AG08396 (cell line): ENCODE measurements at regions not wholly inside any gene's neighbourhood (a gene's known extent, or its start where the extent isn't known, plus 50 kb on each side); places are given as distances from the start of the nearest gene placed in this dataset.
"Not testable (repeated sequence)": the region's sequence is repeated elsewhere in the genome, so short reads cannot be mapped to it uniquely, and the experiment has no call there.

Source experiments
- DNase-seq: peaks from one replicate; pipeline ENCODE4 v3.0.0; 2012; ENCODE audit warnings: low spot score, mixed read lengths

DNA sequence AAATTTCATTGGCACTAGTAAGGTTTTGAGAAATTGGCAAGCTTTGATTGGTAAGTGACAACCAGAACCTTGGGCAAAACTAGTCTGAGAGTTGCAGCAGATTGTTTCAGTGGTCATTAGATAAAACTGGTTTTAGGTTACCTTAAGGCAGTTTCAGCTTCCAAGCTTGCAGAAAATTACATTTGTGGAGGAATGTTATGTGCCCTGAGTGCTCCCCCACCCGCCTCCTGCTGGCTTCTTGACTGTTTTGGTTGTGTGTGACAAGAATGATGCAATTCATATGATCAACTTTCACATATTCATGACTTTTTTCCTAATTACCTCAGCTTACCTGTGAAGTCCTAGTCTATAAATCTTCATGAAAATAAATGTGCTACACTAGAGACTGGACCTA, 599.5 kb upstream of the ZNF804A start:
- no peak for DNase-seq

GRCh38 chr2:184004289-184004947, 593.9 kb upstream of the ZNF804A start:
- no peak for DNase-seq

GRCh38 chr2:184004948-184005672, 593.2 kb upstream of the ZNF804A start:
- DNase-seq: no peak

DNA sequence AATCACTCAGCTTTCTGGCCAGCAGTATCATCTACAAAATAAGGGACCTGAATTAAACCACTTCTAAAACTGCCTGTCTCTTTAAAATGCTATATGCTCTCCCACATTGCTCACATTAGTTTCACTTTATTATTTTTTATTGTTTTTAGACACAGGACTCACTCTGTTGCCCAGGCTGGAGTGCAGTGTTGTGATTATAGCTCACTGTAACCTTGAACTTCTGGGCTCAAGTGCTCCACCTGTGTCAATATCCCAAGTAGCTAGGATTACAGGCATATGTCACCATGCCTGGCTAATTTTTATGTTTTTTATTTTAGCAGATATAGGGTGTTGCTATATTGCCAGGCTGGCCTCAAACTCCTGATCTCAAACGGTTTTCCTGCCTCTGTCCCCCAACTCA, 591.3 kb upstream of the ZNF804A start:
- no peak for DNase-seq

GRCh38 chr2:184026961-184027360, 571.4 kb upstream of the ZNF804A start:
- no peak for DNase-seq

- no peak for DNase-seq
Measured at GRCh38 chr2:184030245-184030644, 568.1 kb upstream of the ZNF804A start.

DNA sequence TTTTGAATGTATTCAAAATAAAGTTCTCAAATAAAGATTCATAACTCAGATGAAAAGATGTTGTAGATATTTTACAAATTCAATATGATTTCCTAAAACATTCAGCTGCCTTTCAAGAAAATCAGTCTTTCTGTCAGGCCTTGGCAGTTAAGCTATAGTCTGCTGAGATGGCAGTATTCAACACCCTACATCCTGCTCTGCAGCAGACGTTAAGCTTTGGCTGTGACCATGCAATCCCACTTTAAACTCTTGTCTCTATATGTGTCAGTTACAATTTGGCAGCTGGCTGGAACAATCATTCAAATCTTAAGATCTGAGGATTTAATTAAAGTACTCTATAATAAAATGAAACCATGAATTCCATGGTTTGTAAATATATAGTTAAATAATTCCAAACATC, 567.3 kb upstream of the ZNF804A start:
- no peak for DNase-seq

- no peak for DNase-seq
Measured at GRCh38 chr2:184031402-184032147, 566.8 kb upstream of the ZNF804A start.

DNA sequence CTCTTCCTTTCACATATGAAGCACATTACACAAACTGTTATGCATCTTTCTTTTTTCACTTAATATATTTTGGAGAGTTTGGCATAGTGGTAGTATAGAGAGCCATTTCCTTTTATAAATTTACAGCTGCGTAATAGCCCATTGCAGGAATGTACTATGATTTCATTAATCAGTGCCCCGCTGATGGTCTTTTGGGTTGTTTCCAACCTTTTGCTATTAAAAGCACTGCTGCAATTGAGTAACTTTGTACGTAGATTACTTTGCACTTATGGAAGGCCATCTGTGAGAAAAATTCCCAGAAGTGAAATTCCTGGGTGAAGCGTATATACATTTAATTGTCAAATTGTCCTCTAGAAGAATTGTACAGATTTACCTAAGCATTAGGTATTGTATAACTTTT, 565.3 kb upstream of the ZNF804A start:
- DNase-seq: no peak

GRCh38 chr2:184037273-184037672, 561.1 kb upstream of the ZNF804A start:
- DNase-seq: no peak

GRCh38 chr2:184039493-184039892, 558.8 kb upstream of the ZNF804A start:
- DNase-seq: no peak

GRCh38 chr2:184040230-184040629, 558.1 kb upstream of the ZNF804A start:
- no peak for DNase-seq

DNA sequence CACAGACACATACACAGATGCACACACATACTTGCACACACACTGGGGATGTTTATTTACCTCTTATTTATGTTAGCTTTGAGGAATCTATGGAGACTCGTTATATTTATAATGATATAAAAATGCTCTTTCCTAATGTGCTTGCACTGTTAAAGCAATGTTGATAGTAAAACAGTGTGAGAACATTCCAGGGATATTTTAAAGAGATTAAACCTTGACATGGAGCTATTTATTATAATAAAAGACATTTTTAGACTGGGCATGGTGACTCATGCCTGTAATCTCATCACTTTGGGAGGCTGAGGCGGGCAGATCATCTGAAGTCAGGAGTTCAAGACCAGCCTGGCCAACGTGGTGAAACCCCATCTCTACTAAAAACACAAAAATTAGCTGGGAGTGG, 557.3 kb upstream of the ZNF804A start:
- DNase-seq: no peak

GRCh38 chr2:184041777-184042176, 556.6 kb upstream of the ZNF804A start:
- DNase-seq: no peak

- no peak for DNase-seq
Measured at GRCh38 chr2:184047536-184047935, 550.8 kb upstream of the ZNF804A start.

DNA sequence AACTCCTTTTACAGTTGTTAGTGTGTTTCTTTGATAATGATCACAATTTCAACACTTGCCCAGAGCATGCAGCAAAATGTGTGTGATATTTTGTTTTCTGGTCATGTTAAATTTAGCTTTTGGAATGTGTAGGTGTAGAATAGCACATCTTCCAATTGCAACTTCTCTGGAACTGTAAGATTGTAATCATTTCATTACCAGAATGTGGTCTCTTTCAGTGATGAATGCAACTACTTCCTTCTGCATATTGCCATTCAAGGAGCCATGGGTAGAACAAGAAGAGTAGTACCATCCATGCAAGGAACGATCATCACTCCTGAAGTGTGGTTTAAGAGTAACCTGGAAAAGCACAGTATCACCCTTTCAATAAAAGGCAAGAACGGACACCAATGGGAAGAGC, 548.8 kb upstream of the ZNF804A start:
- no peak for DNase-seq

- DNase-seq: no peak
Measured at GRCh38 chr2:184053326-184053725, 545.0 kb upstream of the ZNF804A start.

- DNase-seq: not testable (repeated sequence)
Measured at GRCh38 chr2:184054419-184054818, 543.9 kb upstream of the ZNF804A start.

GRCh38 chr2:184057910-184058309, 540.4 kb upstream of the ZNF804A start:
- no peak for DNase-seq

- not testable (repeated sequence) for DNase-seq
Measured at GRCh38 chr2:184060268-184060667, 538.1 kb upstream of the ZNF804A start.

DNA sequence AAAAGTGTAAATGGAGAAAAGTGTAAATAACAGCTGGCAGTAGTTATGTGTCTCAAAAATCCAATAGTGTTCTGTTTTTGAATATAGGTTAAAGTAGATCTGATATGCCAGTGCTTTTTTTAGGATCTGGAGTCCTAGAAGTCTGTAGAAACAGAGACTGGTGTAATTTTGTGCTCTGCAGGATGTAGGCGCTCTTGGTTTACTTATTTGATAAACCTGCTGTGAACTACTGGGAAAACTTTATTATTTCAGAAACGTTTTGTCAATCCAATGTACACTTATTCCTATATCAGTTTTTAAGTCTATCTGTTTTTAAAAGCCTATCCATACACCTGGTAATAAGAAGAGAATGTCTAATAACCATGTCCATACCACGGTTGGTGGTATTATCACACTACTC, 530.8 kb upstream of the ZNF804A start:
- no peak for DNase-seq

- DNase-seq: no peak
Measured at GRCh38 chr2:184072470-184072869, 525.9 kb upstream of the ZNF804A start.

- no peak for DNase-seq
Measured at GRCh38 chr2:184078496-184078895, 519.8 kb upstream of the ZNF804A start.
